ENCODE measurements at regions not wholly inside any gene's neighbourhood (a gene's known extent, or its start where the extent isn't known, plus 50 kb on each side); places are given as distances from the start of the nearest gene placed in this dataset.

DNA sequence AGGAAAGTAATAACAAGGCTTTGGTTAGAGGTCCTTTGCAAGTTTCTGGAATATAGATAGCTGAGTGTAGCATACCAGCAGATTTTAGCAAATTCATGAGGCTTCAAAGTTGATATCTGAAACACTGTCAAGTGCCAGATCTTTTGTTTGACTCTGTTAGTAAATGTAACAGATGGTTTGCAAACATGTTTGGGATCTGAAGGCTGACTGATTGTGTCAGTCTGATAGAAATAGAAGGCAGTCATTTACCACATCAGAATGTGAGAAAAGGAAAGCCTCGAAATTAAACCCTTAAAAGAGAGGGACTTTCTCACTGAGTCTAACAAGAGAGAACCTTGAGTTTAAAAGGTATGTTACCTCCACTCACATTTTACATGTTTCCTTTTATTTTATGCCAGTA, 371.5 kb downstream of the KIF2B start:
- H2BK120ac ChIP-seq (replicated peaks; ENCODE audit: low read depth, low read length) = no peak overlapping the region
- peaks cover 0 to 3% of the 10 kb centered on the region in 2 experiments; a peak in 1 of 4 replicates for H3K9me3 ChIP-seq (ENCODE audit: insufficient read depth in 2 of 2, low read depth in 1 of 2, low read length in 1 of 2)
- DNase-seq (ENCODE audit: low read depth in 1 of 2, low spot score in 2 of 2) = no peak
- no peak overlapping the region for H3K4me2 ChIP-seq (ENCODE audit: insufficient read depth in 1 of 2, low read depth in 2 of 2, low read length in 2 of 2)
- H3K18ac ChIP-seq (ENCODE audit: extremely low read depth, low read length) = no peak overlapping the region
- H4K5ac ChIP-seq (ENCODE audit: insufficient read length, low read depth, low read length) = no peak overlapping the region
- TF ChIP-seq SP4 (IDR thresholded peaks at IDR 0.05; ENCODE audit: low read length) (no peak), CTBP2 (IDR thresholded peaks at IDR 0.05; ENCODE audit: borderline replicate concordance, insufficient read depth, insufficient read length, low read length) (no peak)
- TF ChIP-seq, protein P1, sequence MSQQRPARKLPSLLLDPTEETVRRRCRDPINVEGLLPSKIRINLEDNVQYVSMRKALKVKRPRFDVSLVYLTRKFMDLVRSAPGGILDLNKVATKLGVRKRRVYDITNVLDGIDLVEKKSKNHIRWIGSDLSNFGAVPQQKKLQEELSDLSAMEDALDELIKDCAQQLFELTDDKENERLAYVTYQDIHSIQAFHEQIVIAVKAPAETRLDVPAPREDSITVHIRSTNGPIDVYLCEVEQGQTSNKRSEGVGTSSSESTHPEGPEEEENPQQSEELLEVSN (IDR thresholded peaks at IDR 0.05) = no peak
- TF ChIP-seq, protein P2, sequence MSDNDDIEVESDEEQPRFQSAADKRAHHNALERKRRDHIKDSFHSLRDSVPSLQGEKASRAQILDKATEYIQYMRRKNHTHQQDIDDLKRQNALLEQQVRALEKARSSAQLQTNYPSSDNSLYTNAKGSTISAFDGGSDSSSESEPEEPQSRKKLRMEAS (IDR thresholded peaks at IDR 0.05) = no peak
- no peak overlapping the region for H3K23ac ChIP-seq (ENCODE audit: insufficient read length)
- no peak overlapping the region for H2BK15ac ChIP-seq (ENCODE audit: low read length)
- no peak overlapping the region for H3K4me3 ChIP-seq (ENCODE audit: extremely low read depth in 1 of 4, insufficient read depth in 2 of 4, low read depth in 3 of 4, low read length in 4 of 4)
- H3K23me2 ChIP-seq (ENCODE audit: low read depth, low read length) = no peaks in the 10 kb centered on the region; the same call in 1 of the 2 replicates
- H3K9ac ChIP-seq (replicated peaks in 1 of 4; ENCODE audit: extremely low read depth in 1 of 4, low read depth in 3 of 4, low read length in 3 of 4) = no peak overlapping the region
- no peak overlapping the region for H2BK12ac ChIP-seq (ENCODE audit: low read depth, low read length)
- no peak overlapping the region for H3K14ac ChIP-seq (ENCODE audit: insufficient read length)
- ChIA-PET POLR2A (ENCODE audit: partially characterized antibody) (no interaction called here), CTCF (ENCODE audit: partially characterized antibody) (no interaction called here)
- H3K79me2 ChIP-seq (ENCODE audit: control insufficient read depth in 1 of 2, insufficient read depth in 2 of 2, low read length in 2 of 2) = no peaks in the 10 kb centered on the region
- H4K8ac ChIP-seq (ENCODE audit: extremely low read depth, insufficient read depth, low read length) = no peak overlapping the region
- no peak overlapping the region for H3K27ac ChIP-seq (ENCODE audit: low read depth, low read length)
- no peaks in the 10 kb centered on the region for H3K4me1 ChIP-seq (replicated peaks in 1 of 4; ENCODE audit: control insufficient read depth in 3 of 4, insufficient read depth in 4 of 4, low read length in 3 of 4)
- H2BK5ac ChIP-seq (ENCODE audit: low read depth, low read length) = no peak overlapping the region
- no peaks in the 10 kb centered on the region for H3K79me1 ChIP-seq (ENCODE audit: low read depth, low read length)
- no peak for FAIRE-seq
- H4K91ac ChIP-seq (replicated peaks; ENCODE audit: insufficient read length, low read length) = no peak overlapping the region
- 79% methylated on average over 1 of the region's 1 CpG; no CpG with 5 or more reads in 1 of the 2 experiments for WGBS, 2 experiments (ENCODE audit: extremely low coverage in 1 of 2, insufficient coverage in 1 of 2, insufficient read length in 1 of 2, insufficient replicate concordance in 2 of 2, low coverage in 1 of 2, low lambda C conversion rate in 2 of 2, missing lambda C conversion rate in 1 of 2)
- no peak overlapping the region for H2BK20ac ChIP-seq (ENCODE audit: low read length)
- H3K27me3 ChIP-seq (replicated peaks in 1 of 4; ENCODE audit: control insufficient read depth in 3 of 4, extremely low read depth in 1 of 4, insufficient read depth in 3 of 4, low read length in 3 of 4) = no peaks in the 10 kb centered on the region
- no peaks in the 10 kb centered on the region for H4K20me1 ChIP-seq (replicated peaks in 1 of 2; ENCODE audit: control insufficient read depth in 1 of 2, insufficient read depth in 2 of 2, low read length in 2 of 2)
- H2AK5ac ChIP-seq (ENCODE audit: low read depth, low read length) = no peak overlapping the region
- no peak overlapping the region for H3K56ac ChIP-seq (replicated peaks; ENCODE audit: insufficient read length, low read depth, low read length)
- no peak overlapping the region for H2AFZ ChIP-seq (ENCODE audit: low read length)
- H3K4ac ChIP-seq (replicated peaks; ENCODE audit: insufficient read length, low read depth, low read length) = no peak overlapping the region
- no peaks in the 10 kb centered on the region for H3K36me3 ChIP-seq (ENCODE audit: control insufficient read depth in 2 of 4, insufficient read depth in 4 of 4, low read length in 3 of 4)
